ENCODE measurements at regions not wholly inside any gene's neighbourhood (a gene's known extent, or its start where the extent isn't known, plus 50 kb on each side); places are given as distances from the start of the nearest gene placed in this dataset.
"Not testable (repeated sequence)": the region's sequence is repeated elsewhere in the genome, so short reads cannot be mapped to it uniquely, and the experiment has no call there.

GRCh38 chr9:104388071-104388470 is 116.0 kb upstream of the OR13F1 start:
- in situ Hi-C loops (cut with HindIII; ENCODE audit: low pct_ligation_motif_present, low pct_unique_long_range_greater_than_20kb, low sequenced_read_pairs): no loop called here

GRCh38 chr9:104389341-104389740 is 114.7 kb upstream of the OR13F1 start:
- in situ Hi-C loops (cut with HindIII; ENCODE audit: low pct_ligation_motif_present, low pct_unique_long_range_greater_than_20kb, low sequenced_read_pairs): no loop called here
- DNase-seq: no peak

More at GRCh38 chr9:104388071-104388470, 116.0 kb upstream of the OR13F1 start:
- no peak for DNase-seq

GRCh38 chr9:104394901-104395300 is 109.2 kb upstream of the OR13F1 start:
- in situ Hi-C loops (cut with HindIII; ENCODE audit: low pct_ligation_motif_present, low pct_unique_long_range_greater_than_20kb, low sequenced_read_pairs); DNase-seq: not testable (repeated sequence)

GRCh38 chr9:104412238-104412637 is 91.8 kb upstream of the OR13F1 start:
- DNase-seq: no peak
- in situ Hi-C loops (cut with HindIII; ENCODE audit: low pct_ligation_motif_present, low pct_unique_long_range_greater_than_20kb, low sequenced_read_pairs): no loop called here

DNA sequence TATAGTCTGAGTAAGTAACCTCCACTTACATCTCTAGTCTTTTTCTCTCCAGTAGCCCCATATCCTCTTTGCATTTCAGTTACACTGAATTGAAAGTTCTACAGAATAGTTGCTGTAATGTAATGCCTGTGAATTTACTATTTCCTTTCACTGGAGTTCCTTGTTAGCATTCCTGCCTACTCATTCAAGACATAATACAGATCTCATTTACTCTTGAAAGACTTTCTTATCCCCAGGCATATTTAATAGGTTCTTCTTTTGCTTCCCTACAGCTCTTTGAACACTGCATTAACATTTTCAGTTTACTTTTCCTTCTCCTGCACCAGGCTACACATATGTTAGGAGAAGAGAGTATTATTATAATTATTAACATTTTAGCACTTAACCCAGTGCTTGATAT is 87.6 kb upstream of the OR13F1 start:
- in situ Hi-C loops (cut with HindIII; ENCODE audit: low pct_ligation_motif_present, low pct_unique_long_range_greater_than_20kb, low sequenced_read_pairs): no loop called here
- no peak for DNase-seq

GRCh38 chr9:104417296-104417695 is 86.8 kb upstream of the OR13F1 start:
- in situ Hi-C loops (cut with HindIII; ENCODE audit: low pct_ligation_motif_present, low pct_unique_long_range_greater_than_20kb, low sequenced_read_pairs): no loop called here
- DNase-seq: no peak

- in situ Hi-C loops (cut with HindIII; ENCODE audit: low pct_ligation_motif_present, low pct_unique_long_range_greater_than_20kb, low sequenced_read_pairs): no loop called here
- no peak for DNase-seq
Observed at GRCh38 chr9:104429031-104429546, 75.0 kb upstream of the OR13F1 start.

GRCh38 chr9:104435059-104435458 is 69.0 kb upstream of the OR13F1 start:
- in situ Hi-C loops (cut with HindIII; ENCODE audit: low pct_ligation_motif_present, low pct_unique_long_range_greater_than_20kb, low sequenced_read_pairs): no loop called here
- no peak for DNase-seq

DNA sequence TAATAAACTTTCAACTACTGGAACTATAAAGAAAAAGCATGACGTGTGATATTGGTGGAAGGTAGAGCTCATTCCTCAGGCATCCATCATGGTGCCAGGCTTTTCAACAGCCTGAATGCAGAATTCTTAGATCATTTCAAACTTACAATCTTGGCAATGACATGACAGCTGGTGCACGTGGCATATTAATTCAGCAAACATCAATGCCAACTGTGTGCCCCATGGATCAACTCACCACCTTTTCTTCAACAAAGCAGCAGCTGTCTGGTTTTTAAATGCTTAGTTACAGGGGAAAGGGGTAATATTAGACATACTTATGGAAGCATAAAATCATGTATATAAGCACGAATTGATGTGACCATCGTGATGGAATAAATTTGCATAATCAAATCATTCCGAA is 56.0 kb upstream of the OR13F1 start:
- in situ Hi-C loops (cut with HindIII; ENCODE audit: low pct_ligation_motif_present, low pct_unique_long_range_greater_than_20kb, low sequenced_read_pairs): no loop called here
- DNase-seq: no peak
